GM13977 (cell line): ENCODE measurements at regions not wholly inside any gene's neighbourhood (a gene's known extent, or its start where the extent isn't known, plus 50 kb on each side); places are given as distances from the start of the nearest gene placed in this dataset.

Source experiments
- DNase-seq: peaks from one replicate; pipeline ENCODE4 v3.0.0; 2012; ENCODE audit warnings: low spot score
- in situ Hi-C: fragments of 300-500 bp; cut with MboI; formaldehyde crosslinking; loops from one replicate; pipeline ENCODE4 v1.12.0; 2022; ENCODE audit warnings: low sequenced_read_pairs, low pct_unique_long_range_greater_than_20kb, mixed read lengths, inconsistent platforms; ENCODE audit not compliant: unreplicated experiment
- TF ChIP-seq, protein P1 (sequence below): IDR thresholded peaks from 2 replicates; pipeline ENCODE4 v1.5.1; 2012; ENCODE audit warnings: mild to moderate bottlenecking, control low read depth; ENCODE audit not compliant: insufficient read depth; ENCODE audit errors: extremely low read depth, missing control alignments

- TF ChIP-seq, protein P1, sequence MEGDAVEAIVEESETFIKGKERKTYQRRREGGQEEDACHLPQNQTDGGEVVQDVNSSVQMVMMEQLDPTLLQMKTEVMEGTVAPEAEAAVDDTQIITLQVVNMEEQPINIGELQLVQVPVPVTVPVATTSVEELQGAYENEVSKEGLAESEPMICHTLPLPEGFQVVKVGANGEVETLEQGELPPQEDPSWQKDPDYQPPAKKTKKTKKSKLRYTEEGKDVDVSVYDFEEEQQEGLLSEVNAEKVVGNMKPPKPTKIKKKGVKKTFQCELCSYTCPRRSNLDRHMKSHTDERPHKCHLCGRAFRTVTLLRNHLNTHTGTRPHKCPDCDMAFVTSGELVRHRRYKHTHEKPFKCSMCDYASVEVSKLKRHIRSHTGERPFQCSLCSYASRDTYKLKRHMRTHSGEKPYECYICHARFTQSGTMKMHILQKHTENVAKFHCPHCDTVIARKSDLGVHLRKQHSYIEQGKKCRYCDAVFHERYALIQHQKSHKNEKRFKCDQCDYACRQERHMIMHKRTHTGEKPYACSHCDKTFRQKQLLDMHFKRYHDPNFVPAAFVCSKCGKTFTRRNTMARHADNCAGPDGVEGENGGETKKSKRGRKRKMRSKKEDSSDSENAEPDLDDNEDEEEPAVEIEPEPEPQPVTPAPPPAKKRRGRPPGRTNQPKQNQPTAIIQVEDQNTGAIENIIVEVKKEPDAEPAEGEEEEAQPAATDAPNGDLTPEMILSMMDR = no peak
- no peak for DNase-seq
- in situ Hi-C loops = no loop called here
Observed at GRCh38 chr4:17398805-17399204, 113.1 kb downstream of the QDPR start.

DNA sequence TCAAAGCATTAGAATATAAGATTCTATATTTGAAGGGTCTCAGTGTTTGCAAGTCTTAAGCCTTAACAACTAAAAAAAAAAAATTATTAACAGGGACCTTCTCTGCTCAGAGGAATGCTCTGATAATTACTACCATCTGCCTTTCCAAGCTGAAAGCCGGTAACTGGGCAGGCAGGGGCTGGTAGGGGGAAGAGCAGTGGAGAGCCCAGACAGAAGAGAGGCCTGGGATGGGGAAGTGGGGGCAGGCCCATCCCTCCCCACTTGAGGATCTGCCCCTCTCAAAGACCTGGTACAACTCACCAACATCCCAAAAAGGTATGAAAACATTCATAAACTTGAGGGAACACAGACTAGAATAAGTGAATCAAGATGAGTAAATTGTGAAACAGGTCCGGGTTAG is 113.9 kb downstream of the QDPR start:
- DNase-seq = no peak
- in situ Hi-C loops = no loop called here

GRCh38 chr4:17397611-17398010 is 114.3 kb downstream of the QDPR start:
- TF ChIP-seq, protein P1 = no peak
- no peak for DNase-seq
- in situ Hi-C loops = no loop called here

More for the DNA sequence above, 113.9 kb downstream of the QDPR start:
- TF ChIP-seq, protein P1 = no peak

DNA sequence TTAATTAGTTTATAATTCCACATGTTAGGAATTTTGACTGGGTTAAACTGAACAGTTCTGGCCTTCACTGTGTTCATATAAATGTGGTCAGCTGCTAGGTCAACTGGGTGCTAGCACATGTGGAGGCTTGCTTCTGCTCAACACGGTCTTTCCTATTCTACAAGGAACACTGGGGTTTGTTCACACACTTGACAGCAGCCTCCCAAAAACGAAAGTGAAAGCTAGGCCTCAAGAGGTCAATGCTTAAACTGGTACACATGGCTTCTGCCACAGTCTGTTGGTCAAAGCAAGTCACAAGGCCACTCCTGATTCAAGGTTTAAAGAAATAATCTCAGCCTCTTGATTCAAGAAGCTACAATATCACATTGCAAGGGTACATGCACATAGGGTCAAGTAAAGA is 126.5 kb downstream of the QDPR start:
- in situ Hi-C loops = no loop called here
- TF ChIP-seq, protein P1 = no peak
- peak; percentile 17 for DNase-seq

DNA sequence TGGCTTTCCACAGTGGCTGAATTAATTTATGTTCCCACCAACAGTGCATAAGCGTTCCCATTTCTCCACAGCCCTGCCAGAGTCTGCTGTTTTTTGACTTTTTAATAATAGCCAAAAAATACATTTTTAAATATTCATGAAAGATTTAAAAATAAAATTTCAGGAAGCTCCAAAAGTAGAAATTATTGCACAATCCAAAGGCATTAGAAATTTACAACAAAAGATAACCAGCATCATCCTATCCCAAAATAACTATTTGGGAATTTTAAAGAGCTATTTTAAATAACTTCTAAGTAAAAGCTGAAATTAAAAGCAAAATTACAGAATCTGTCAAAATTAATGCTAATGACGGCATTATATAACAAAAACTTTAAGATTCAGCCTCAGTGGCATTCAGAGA is 131.5 kb downstream of the QDPR start:
- in situ Hi-C loops = no loop called here
- DNase-seq = no peak
- TF ChIP-seq, protein P1 = no peak

DNA sequence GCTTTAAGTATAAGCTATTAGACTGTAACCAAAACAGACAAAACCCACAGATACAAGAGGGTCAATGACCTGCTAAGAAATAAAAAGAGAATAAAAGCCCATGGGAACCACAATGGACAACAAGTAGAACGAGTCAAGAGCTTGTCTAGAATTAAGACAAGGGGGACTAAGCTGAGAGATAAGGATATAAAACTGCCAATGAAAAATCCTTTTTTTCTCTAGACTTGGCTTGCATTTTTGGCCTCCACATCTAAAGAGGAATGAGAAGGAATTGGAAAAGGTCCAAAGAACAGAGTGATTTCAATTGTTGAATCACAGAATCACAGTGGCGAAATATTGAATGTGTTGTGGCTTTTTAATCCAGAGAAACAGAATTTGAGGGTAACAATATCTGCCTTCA is 135.7 kb downstream of the QDPR start:
- in situ Hi-C loops = no loop called here
- TF ChIP-seq, protein P1 = no peak
- no peak for DNase-seq

DNA sequence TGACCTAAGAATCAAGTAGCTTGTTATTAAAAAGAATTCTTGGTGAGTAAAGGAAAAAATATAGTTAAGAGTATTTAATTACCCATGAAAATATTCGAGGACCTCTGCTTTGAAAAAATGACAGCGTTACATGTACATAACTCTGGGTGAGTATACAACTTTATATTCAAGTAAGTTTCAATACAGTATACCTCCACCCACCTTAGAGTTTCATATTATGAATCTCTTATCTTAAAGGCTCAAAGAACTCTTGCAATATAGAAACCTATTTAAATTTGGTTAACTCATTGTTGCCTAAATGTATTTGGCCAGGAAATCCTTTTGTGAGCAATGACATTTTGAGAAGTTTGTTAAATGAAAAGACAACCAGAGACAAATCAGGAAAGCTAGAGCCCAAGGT is 138.2 kb downstream of the QDPR start:
- no peak for DNase-seq
- in situ Hi-C loops = no loop called here
- TF ChIP-seq, protein P1 = no peak
